ENCODE measurements at regions not wholly inside any gene's neighbourhood (a gene's known extent, or its start where the extent isn't known, plus 50 kb on each side); places are given as distances from the start of the nearest gene placed in this dataset.

DNA sequence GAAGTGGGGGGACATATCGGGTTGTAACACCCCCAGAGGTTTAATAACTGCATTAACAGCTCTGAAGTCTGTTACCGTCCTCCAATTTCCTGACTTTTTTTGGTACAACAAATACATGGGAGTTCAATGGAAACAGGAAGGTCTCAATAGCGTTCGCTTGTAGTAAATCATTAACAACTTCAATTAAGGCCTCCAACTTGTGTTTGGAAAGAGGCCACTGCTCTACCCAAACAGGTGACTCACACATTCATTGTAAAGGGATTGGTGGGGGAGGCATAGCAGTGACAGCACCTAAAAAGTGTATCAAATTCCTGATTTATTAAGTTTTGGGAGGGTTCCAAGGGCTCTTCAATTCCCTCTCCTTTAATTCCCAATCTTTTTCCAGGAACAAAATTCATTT, 1046.2 kb upstream of the AMELY start:
- TF ChIP-seq, protein P1, sequence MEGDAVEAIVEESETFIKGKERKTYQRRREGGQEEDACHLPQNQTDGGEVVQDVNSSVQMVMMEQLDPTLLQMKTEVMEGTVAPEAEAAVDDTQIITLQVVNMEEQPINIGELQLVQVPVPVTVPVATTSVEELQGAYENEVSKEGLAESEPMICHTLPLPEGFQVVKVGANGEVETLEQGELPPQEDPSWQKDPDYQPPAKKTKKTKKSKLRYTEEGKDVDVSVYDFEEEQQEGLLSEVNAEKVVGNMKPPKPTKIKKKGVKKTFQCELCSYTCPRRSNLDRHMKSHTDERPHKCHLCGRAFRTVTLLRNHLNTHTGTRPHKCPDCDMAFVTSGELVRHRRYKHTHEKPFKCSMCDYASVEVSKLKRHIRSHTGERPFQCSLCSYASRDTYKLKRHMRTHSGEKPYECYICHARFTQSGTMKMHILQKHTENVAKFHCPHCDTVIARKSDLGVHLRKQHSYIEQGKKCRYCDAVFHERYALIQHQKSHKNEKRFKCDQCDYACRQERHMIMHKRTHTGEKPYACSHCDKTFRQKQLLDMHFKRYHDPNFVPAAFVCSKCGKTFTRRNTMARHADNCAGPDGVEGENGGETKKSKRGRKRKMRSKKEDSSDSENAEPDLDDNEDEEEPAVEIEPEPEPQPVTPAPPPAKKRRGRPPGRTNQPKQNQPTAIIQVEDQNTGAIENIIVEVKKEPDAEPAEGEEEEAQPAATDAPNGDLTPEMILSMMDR (IDR thresholded peaks at IDR 0.05; ENCODE audit: low read depth, low read length) = no peak
- TF ChIP-seq EZH2phosphoT487 (IDR thresholded peaks at IDR 0.05; ENCODE audit: low read depth) = no peak

All from OCI-LY3 (cell line).